Activated B cell treated with CpG ODN at 0.5 μM for 24 hours (primary cell): ENCODE measurements at regions not wholly inside any gene's neighbourhood (a gene's known extent, or its start where the extent isn't known, plus 50 kb on each side); places are given as distances from the start of the nearest gene placed in this dataset.

ENCODE experiments used
- ATAC-seq: fragments of 200-7000 bp; cut with Tn5 transposase; one replicate; pipeline ENCODE4 v1.10.0; 2021; ENCODE audit warnings: low read depth, mild to moderate bottlenecking, moderate library complexity
- CTCF ChIA-PET: fragments of 350-600 bp; sonication (Branson Sonifier 250); formaldehyde crosslinking; loops from one replicate; lab custom pipeline; 2021; ENCODE audit warnings: antibody characterized with exemption; lab: Charles Lee
- POLR2A ChIA-PET: fragments of 350-600 bp; sonication (Branson Sonifier 250); formaldehyde crosslinking; loops from one replicate; lab custom pipeline; 2021; ENCODE audit warnings: antibody characterized with exemption; lab: Charles Lee
- DNase-seq: peaks from one replicate; pipeline ENCODE4 v3.0.0; 2022
- H3K27ac Mint-ChIP-seq: one replicate; pipeline ENCODE4 v1.8.0; 2020; ENCODE audit warnings: mixed read lengths
- H3K27me3 Mint-ChIP-seq: one replicate; pipeline ENCODE4 v1.8.0; 2021; ENCODE audit warnings: mixed read lengths
- H3K36me3 Mint-ChIP-seq: one replicate; pipeline ENCODE4 v1.8.0; 2021; ENCODE audit warnings: low read depth, mixed read lengths
- H3K4me1 Mint-ChIP-seq: one replicate; pipeline ENCODE4 v1.8.0; 2021; ENCODE audit warnings: mixed read lengths
- H3K4me3 Mint-ChIP-seq: one replicate; pipeline ENCODE4 v1.8.0; 2020; ENCODE audit warnings: mild to moderate bottlenecking, mixed read lengths
- H3K9me3 Mint-ChIP-seq: one replicate; pipeline ENCODE4 v1.8.0; 2020; ENCODE audit warnings: mixed read lengths
- intact Hi-C: fragments of 100-400 bp; cut with micrococcal nuclease; formaldehyde crosslinking; loops from one replicate; pipeline ENCODE4 v1.15.1; 2024
- TF ChIP-seq, protein P1 (sequence below): fragments of 200-600 bp; IDR thresholded peaks from one replicate; pipeline ENCODE4 v1.8.0; 2022; ENCODE audit warnings: antibody characterized with exemption, mild to moderate bottlenecking

DNA sequence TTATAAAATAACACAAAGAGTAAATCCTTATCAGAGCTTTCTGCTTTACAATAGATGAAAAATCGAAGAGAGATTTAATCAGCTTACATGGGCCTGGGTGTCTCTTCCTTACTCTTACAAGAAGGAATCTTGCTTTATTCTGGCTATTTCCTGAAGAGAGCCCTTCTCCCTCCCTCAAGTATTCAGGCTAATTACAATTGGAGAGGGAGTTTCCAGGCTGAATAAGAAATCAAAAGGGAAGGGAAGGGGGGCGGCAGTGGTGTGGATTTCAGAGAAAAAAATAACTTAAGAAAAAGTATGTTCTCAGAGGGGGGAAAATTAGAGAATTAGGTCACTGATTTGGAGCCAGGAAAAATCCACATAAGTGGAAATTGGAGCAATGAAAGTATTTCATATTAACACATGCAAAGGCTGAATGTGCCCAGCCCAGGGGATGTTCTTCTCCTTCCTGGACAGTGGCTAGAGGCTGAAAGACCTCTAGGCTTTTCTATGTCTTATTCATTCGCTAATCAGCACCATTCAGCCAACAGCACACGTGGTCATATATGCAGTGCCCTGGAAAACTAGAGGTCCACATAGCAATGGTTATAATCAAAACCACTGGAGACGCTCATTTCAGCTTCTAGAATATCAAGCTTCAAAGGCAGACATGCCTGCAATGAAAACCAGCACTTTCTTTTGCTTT lies 158.9 kb upstream of the BTG1 start:
- Mint-ChIP-seq H3K27ac (no peak overlapping the region), H3K36me3 (no peaks in the 10 kb centered on the region), H3K4me1 (peaks cover 5% of the 10 kb centered on the region), H3K9me3 (no peaks in the 10 kb centered on the region), H3K4me3 (no peak overlapping the region), H3K27me3 (no peaks in the 10 kb centered on the region)
- DNase-seq (no peak), ATAC-seq (no peak)
- POLR2A ChIA-PET: no interaction called here
- TF ChIP-seq, protein P1, sequence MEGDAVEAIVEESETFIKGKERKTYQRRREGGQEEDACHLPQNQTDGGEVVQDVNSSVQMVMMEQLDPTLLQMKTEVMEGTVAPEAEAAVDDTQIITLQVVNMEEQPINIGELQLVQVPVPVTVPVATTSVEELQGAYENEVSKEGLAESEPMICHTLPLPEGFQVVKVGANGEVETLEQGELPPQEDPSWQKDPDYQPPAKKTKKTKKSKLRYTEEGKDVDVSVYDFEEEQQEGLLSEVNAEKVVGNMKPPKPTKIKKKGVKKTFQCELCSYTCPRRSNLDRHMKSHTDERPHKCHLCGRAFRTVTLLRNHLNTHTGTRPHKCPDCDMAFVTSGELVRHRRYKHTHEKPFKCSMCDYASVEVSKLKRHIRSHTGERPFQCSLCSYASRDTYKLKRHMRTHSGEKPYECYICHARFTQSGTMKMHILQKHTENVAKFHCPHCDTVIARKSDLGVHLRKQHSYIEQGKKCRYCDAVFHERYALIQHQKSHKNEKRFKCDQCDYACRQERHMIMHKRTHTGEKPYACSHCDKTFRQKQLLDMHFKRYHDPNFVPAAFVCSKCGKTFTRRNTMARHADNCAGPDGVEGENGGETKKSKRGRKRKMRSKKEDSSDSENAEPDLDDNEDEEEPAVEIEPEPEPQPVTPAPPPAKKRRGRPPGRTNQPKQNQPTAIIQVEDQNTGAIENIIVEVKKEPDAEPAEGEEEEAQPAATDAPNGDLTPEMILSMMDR: no peak
- intact Hi-C loops: loop anchor here (5.0 kb wide), 1 partner anchor 37 kb away; no protein-coding TSS in a partner anchor
- CTCF ChIA-PET: no interaction called here

DNA sequence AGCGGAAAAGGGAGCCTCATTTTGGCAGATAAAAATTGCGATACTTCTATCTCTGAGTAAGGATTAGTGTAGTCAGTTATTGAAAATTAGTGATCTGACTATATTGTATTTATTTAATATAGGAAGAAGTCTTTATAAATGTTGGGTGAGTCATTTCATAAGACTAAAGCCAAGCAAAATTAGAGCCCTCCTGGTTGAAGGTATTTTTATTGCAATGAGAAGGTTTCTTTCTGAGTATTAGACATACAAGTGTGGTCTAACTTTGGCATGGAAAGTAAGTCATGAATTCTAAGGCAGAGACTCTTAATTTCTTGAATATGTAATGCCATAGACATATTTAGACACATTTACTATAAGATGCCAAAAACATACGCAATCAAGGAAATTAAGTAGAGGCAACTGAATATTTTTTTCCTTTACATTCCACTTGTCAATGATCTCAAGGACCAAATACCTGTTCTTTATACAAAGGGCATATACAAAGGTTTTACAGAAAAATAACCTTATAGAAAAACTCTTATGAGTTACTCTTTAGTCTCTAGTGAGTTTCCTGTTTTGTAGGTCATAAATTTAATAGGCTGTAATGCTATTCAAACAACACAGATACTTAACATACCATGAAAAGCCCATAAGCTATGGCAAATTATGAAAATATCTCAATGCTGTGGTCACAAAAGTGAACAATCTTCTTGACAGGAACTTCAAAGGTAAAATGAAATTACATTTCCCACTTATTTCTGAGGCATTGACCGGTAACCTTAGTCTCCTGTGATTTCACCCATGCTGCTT lies 156.6 kb upstream of the BTG1 start:
- POLR2A ChIA-PET: interaction anchor here (1.0 kb wide), 1 partner anchor 156 kb away, joined by 3 read pairs; the partner anchor contains the start of gene BTG1
- intact Hi-C loops: loop anchor here (5.0 kb wide), 1 partner anchor 35 kb away; no protein-coding TSS in a partner anchor
- H3K27me3 Mint-ChIP-seq: no peaks in the 10 kb centered on the region

DNA sequence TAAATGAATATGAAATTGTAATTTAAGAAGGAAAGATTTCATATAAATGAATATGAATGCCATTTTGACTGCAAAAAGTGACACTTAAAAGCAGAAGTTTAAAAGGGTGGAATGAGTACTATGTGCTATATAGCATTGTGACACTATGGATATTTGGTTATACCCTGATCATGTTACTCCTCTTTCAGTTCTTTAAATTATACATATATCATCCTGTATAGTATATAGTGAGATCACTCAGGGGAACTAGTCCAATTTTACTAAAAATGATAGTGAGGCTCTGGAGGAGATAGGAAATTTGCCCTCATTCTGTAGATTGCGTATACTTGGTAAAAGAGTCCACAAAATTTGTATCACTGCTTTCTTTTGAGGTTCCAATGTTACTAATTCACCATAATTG lies 155.7 kb upstream of the BTG1 start:
- DNase-seq: no peak
- ChIA-PET POLR2A (interaction anchor here (1.0 kb wide), 1 partner anchor 129 kb away, joined by 3 read pairs; no protein-coding TSS in a partner anchor), CTCF (no interaction called here)
- no peak overlapping the region for H3K27ac Mint-ChIP-seq
- no peaks in the 10 kb centered on the region for H3K9me3 Mint-ChIP-seq
- H3K27me3 Mint-ChIP-seq: no peaks in the 10 kb centered on the region
- ATAC-seq: peak; percentile 35
- no peak overlapping the region for H3K4me3 Mint-ChIP-seq
- peaks cover 5% of the 10 kb centered on the region for H3K4me1 Mint-ChIP-seq
- intact Hi-C loops: loop anchor here (5.0 kb wide), 1 partner anchor 34 kb away; no protein-coding TSS in a partner anchor
- H3K36me3 Mint-ChIP-seq: no peaks in the 10 kb centered on the region
- TF ChIP-seq, protein P1: no peak

More for the DNA sequence above, 156.6 kb upstream of the BTG1 start:
- TF ChIP-seq, protein P1: no peak
- no peaks in the 10 kb centered on the region for H3K9me3 Mint-ChIP-seq
- H3K36me3 Mint-ChIP-seq: no peaks in the 10 kb centered on the region
- ATAC-seq: no peak
- no peak overlapping the region for H3K4me3 Mint-ChIP-seq
- no peak for DNase-seq
- CTCF ChIA-PET: no interaction called here
- H3K27ac Mint-ChIP-seq: no peak overlapping the region
- peaks cover 5% of the 10 kb centered on the region for H3K4me1 Mint-ChIP-seq

DNA sequence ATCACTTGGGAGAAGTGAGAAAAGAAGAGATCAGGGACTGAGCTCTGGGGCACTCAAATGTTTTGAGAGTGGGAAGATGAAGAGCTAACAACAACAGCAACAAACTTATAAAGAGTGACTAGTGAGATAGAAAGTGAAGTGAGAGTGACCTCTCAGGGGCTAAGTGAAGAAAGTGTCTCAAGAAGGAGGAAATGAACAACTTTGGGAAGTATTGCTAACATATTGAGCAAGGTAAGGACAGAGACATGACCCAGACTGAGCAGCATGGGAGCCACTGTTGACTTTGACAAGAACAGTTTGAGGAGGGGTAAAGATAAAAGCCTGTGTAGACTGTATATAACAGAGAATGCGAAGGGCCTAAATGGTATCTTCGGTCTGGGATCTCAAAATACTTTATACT lies 155.1 kb upstream of the BTG1 start:
- Mint-ChIP-seq H3K27ac (no peak overlapping the region), H3K27me3 (no peaks in the 10 kb centered on the region), H3K9me3 (no peaks in the 10 kb centered on the region), H3K4me3 (no peak overlapping the region), H3K36me3 (no peaks in the 10 kb centered on the region), H3K4me1 (peaks cover 5% of the 10 kb centered on the region)
- POLR2A ChIA-PET: interaction anchor here (1.0 kb wide), 1 partner anchor 129 kb away, joined by 3 read pairs; no protein-coding TSS in a partner anchor
- intact Hi-C loops: loop anchor here (5.0 kb wide), 1 partner anchor 33 kb away; no protein-coding TSS in a partner anchor
- TF ChIP-seq, protein P1: no peak
- ATAC-seq (no peak), DNase-seq (no peak)
- CTCF ChIA-PET: no interaction called here

DNA sequence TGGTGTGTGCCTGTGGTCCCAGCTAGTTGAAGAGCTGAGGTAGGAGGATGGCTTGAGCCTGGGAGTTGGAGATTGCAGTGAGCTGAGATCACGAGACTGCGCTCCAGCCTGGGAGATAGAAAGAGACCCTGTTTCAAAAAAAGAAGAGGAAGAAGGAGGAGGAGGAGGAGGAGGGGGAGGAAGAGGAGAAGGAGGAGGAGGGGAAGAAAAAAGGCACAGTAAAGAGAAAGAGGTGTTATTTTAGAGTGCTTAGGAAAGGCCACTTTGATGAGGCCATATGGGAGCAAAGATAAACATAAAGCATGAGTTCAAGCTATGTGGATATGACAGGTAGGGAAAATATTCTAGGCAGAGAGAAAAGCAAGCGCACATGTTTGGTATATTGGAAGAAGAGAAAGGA lies 154.1 kb upstream of the BTG1 start:
- H3K4me3 Mint-ChIP-seq: no peak overlapping the region
- TF ChIP-seq, protein P1: no peak
- no peak for DNase-seq
- no peaks in the 10 kb centered on the region for H3K36me3 Mint-ChIP-seq
- ATAC-seq: no peak
- H3K9me3 Mint-ChIP-seq: no peaks in the 10 kb centered on the region
- CTCF ChIA-PET: no interaction called here
- H3K4me1 Mint-ChIP-seq: peaks cover 5% of the 10 kb centered on the region
- intact Hi-C loops: loop anchor here (2.0 to 5.0 kb wide), 2 partner anchors 32 to 155 kb away; partner anchors contain the start of gene BTG1
- H3K27ac Mint-ChIP-seq: no peak overlapping the region
- no peaks in the 10 kb centered on the region for H3K27me3 Mint-ChIP-seq
- POLR2A ChIA-PET: no interaction called here
